WTC11 (cell line): ENCODE measurements at regions not wholly inside any gene's neighbourhood (a gene's known extent, or its start where the extent isn't known, plus 50 kb on each side); places are given as distances from the start of the nearest gene placed in this dataset.

ENCODE experiments used
- ATAC-seq: fragments of 200-7000 bp; cut with Tn5 transposase; 2 replicates; pipeline ENCODE4 v1.10.0; 2021; ENCODE audit warnings: mild to moderate bottlenecking, moderate library complexity
- CTCF ChIA-PET: fragments of 300-600 bp; sonication (Branson Sonifier 250); formaldehyde crosslinking; loops from one replicate; lab custom pipeline; 2021; ENCODE audit warnings: antibody characterized with exemption; lab: Charles Lee
- POLR2A ChIA-PET: fragments of 350-600 bp; sonication (Branson Sonifier 250); formaldehyde crosslinking; loops from one replicate; lab custom pipeline; 2021; ENCODE audit warnings: antibody characterized with exemption; lab: Charles Lee
- DNase-seq: peaks from one replicate; pipeline ENCODE4 v3.0.0; 2021; ENCODE audit warnings: low spot score
- H3K27ac Mint-ChIP-seq: 2 replicates; pipeline ENCODE4 v1.8.0; 2021; ENCODE audit warnings: mixed read lengths
- H3K27me3 Mint-ChIP-seq: 2 replicates; pipeline ENCODE4 v1.8.0; 2021; ENCODE audit warnings: low read depth, mild to moderate bottlenecking, moderate library complexity, mixed read lengths
- H3K36me3 Mint-ChIP-seq: 2 replicates; pipeline ENCODE4 v1.8.0; 2021; ENCODE audit warnings: mixed read lengths
- H3K4me1 Mint-ChIP-seq: 2 replicates; pipeline ENCODE4 v1.8.0; 2022; ENCODE audit warnings: mixed read lengths
- H3K4me3 Mint-ChIP-seq: 2 replicates; pipeline ENCODE4 v1.8.0; 2021; ENCODE audit warnings: mild to moderate bottlenecking, moderate library complexity, mixed read lengths
- H3K9me3 Mint-ChIP-seq: 2 replicates; pipeline ENCODE4 v1.8.0; 2021; ENCODE audit warnings: mixed read lengths
- ATF2 ChIP-seq: sonication (generic); formaldehyde crosslinking; IDR thresholded peaks from 2 replicates; pipeline ENCODE4 v1.8.1; 2022; ENCODE audit warnings: low read depth, missing genetic modification reagents, borderline replicate concordance
- CDX4 ChIP-seq: fragments of 250-450 bp; sonication (Bioruptor Pico); IDR thresholded peaks from 2 replicates; pipeline ENCODE4 v1.9.0; 2021; ENCODE audit warnings: moderate library complexity, mild to moderate bottlenecking, inconsistent platforms, borderline replicate concordance
- CREM ChIP-seq: sonication (generic); formaldehyde crosslinking; IDR thresholded peaks from 2 replicates; pipeline ENCODE4 v1.8.1; 2022; ENCODE audit warnings: mild to moderate bottlenecking, missing genetic modification reagents, moderate library complexity
- ELF4 ChIP-seq: sonication (generic); formaldehyde crosslinking; IDR thresholded peaks from 2 replicates; pipeline ENCODE4 v1.8.1; 2022; ENCODE audit warnings: low read depth, mild to moderate bottlenecking, moderate library complexity, missing genetic modification reagents
- MAX ChIP-seq: sonication (generic); formaldehyde crosslinking; IDR thresholded peaks from 2 replicates; pipeline ENCODE4 v1.8.0; 2022; ENCODE audit warnings: mild to moderate bottlenecking, missing genetic modification reagents
- NFATC4 ChIP-seq: fragments of 250-450 bp; sonication (Bioruptor Pico); IDR thresholded peaks from 2 replicates; pipeline ENCODE4 v1.9.0; 2021; ENCODE audit warnings: mild to moderate bottlenecking
- NFE2L1 ChIP-seq: sonication (generic); formaldehyde crosslinking; IDR thresholded peaks from 2 replicates; pipeline ENCODE4 v1.8.1; 2023; ENCODE audit warnings: missing genetic modification reagents
- NFYB ChIP-seq: sonication (generic); formaldehyde crosslinking; conservative IDR thresholded peaks from 2 replicates; pipeline ENCODE4 v1.8.0; 2022; ENCODE audit warnings: low read depth, missing genetic modification reagents
- NR3C1 ChIP-seq: sonication (generic); formaldehyde crosslinking; conservative IDR thresholded peaks from 2 replicates; pipeline ENCODE4 v1.8.1; 2023; ENCODE audit warnings: low read depth, mild to moderate bottlenecking, missing genetic modification reagents
- PRDM15 ChIP-seq: sonication (generic); formaldehyde crosslinking; IDR thresholded peaks from 2 replicates; pipeline ENCODE4 v1.8.0; 2022; ENCODE audit warnings: missing genetic modification reagents
- TCF7 ChIP-seq: sonication (generic); formaldehyde crosslinking; IDR thresholded peaks from 2 replicates; pipeline ENCODE4 v1.8.0; 2022; ENCODE audit warnings: mild to moderate bottlenecking, low read depth, missing genetic modification reagents, moderate library complexity
- TP53 ChIP-seq: sonication (generic); formaldehyde crosslinking; IDR thresholded peaks from 2 replicates; pipeline ENCODE4 v1.8.1; 2023; ENCODE audit warnings: mild to moderate bottlenecking, missing genetic modification reagents
- USF1 ChIP-seq: sonication (generic); formaldehyde crosslinking; IDR thresholded peaks from 2 replicates; pipeline ENCODE4 v1.8.0; 2022; ENCODE audit warnings: mild to moderate bottlenecking, missing genetic modification reagents
- ZBTB43 ChIP-seq: sonication (generic); formaldehyde crosslinking; IDR thresholded peaks from 2 replicates; pipeline ENCODE4 v1.8.1; 2023; ENCODE audit warnings: mild to moderate bottlenecking, missing genetic modification reagents
- ZNF138 ChIP-seq: sonication (generic); formaldehyde crosslinking; conservative IDR thresholded peaks from 2 replicates; pipeline ENCODE4 v1.8.1; 2022; ENCODE audit warnings: mild to moderate bottlenecking, moderate library complexity, missing genetic modification reagents
- ZNF219 ChIP-seq: sonication (generic); formaldehyde crosslinking; IDR thresholded peaks from 2 replicates; pipeline ENCODE4 v1.8.0; 2023; ENCODE audit warnings: missing genetic modification reagents, mild to moderate bottlenecking, borderline replicate concordance

GRCh38 chr10:117677239-117677638, 134.7 kb downstream of the EMX2 start:
- TF ChIP-seq TCF7 (CRISPR knock-in tag): no peak
- TF ChIP-seq CDX4: no peak
- no peak for TF ChIP-seq NFE2L1 (CRISPR knock-in tag)
- TF ChIP-seq ZNF138 (CRISPR knock-in tag): no peak
- TF ChIP-seq ELF4 (CRISPR knock-in tag): no peak
- TF ChIP-seq PRDM15 (CRISPR knock-in tag): no peak
- Mint-ChIP-seq H3K27ac (no peak overlapping the region), H3K36me3 (no peaks in the 10 kb centered on the region), H3K9me3 (no peaks in the 10 kb centered on the region), H3K4me3 (no peak overlapping the region), H3K27me3 (no peaks in the 10 kb centered on the region; the same call in 1 of the 2 replicates), H3K4me1 (peaks cover 6% of the 10 kb centered on the region)
- no peak for DNase-seq
- ATAC-seq: peak; percentile 73
- ChIA-PET CTCF (interaction anchor here (0.7 to 1.4 kb wide), 3 partner anchors 117 to 234 kb away, joined by 3 to 5 read pairs (median 3); no protein-coding TSS in a partner anchor), POLR2A (interaction anchor here (0.6 kb wide), 1 partner anchor 203 kb away, joined by 7 read pairs; no protein-coding TSS in a partner anchor)

- DNase-seq: no peak
- Mint-ChIP-seq H3K9me3 (no peaks in the 10 kb centered on the region), H3K4me3 (no peak overlapping the region), H3K4me1 (peaks cover 6% of the 10 kb centered on the region), H3K27ac (no peak overlapping the region), H3K27me3 (no peaks in the 10 kb centered on the region; the same call in 1 of the 2 replicates)
- TF ChIP-seq TP53 (CRISPR knock-in tag) (no peak), NFATC4 (no peak), NFE2L1 (CRISPR knock-in tag) (no peak), NFYB (CRISPR knock-in tag) (no peak), CREM (CRISPR knock-in tag) (no peak), NR3C1 (CRISPR knock-in tag) (no peak), ZNF219 (CRISPR knock-in tag) (no peak), USF1 (CRISPR knock-in tag) (no peak), ATF2 (CRISPR knock-in tag) (no peak), ZBTB43 (CRISPR knock-in tag) (no peak), MAX (CRISPR knock-in tag) (no peak)
- TF ChIP-seq, all 79 proteins: peak for 0
- no peak for ATAC-seq
- ChIA-PET CTCF (interaction anchor here (0.8 to 1.4 kb wide), 2 partner anchors 181 to 235 kb away, joined by 3 to 5 read pairs; no protein-coding TSS in a partner anchor), POLR2A (no interaction called here)
- no peaks in the 10 kb centered on the region for H3K36me3 Mint-ChIP-seq
These were observed 135.4 kb downstream of the EMX2 start for GRCh38 chr10:117677890-117678500.
